Body of pancreas (tissue), 4 donors: ENCODE measurements at regions not wholly inside any gene's neighbourhood (a gene's known extent, or its start where the extent isn't known, plus 50 kb on each side); places are given as distances from the start of the nearest gene placed in this dataset.
A peak's percentile ranks its signal among the peaks of the same experiment; 100 is the strongest.

Experiments
- ATAC-seq: fragments of 150-250 bp; one replicate; pipeline ENCODE4 v1.9.1; 2016
- DNase-seq, 4 donors: peaks; one replicate each; pipeline ENCODE4 v3.0.0-alpha.2; 2019
- H3K27ac ChIP-seq, 4 donors: fragments of 200-600 bp; sonication (generic); 1 replicate in 3 of 4; 2 replicates in 1 of 4; pipeline versions ENCODE4 v1.5.1 to v1.6.1; 2016 to 2019; ENCODE audit warnings: mild to moderate bottlenecking in 1 of 4, mixed read lengths in 1 of 4, moderate library complexity in 1 of 4
- H3K27me3 ChIP-seq, 2 donors: fragments of 200-600 bp; sonication (generic); one replicate each; pipeline ENCODE4 v1.6.0; 2016; ENCODE audit warnings: mild to moderate bottlenecking in 1 of 2
- H3K36me3 ChIP-seq, 2 donors: fragments of 200-600 bp; sonication (generic); replicated peaks in 1 of 2; 2 replicates each; pipeline ENCODE4 v1.5.1; 2016; ENCODE audit warnings: low read depth in 2 of 2; ENCODE audit not compliant: insufficient read depth in 1 of 2
- H3K4me1 ChIP-seq: fragments of 200-600 bp; sonication (generic); one replicate; pipeline ENCODE4 v1.6.0; 2016
- H3K4me3 ChIP-seq, 2 donors: fragments of 200-600 bp; sonication (generic); 1 replicate in 1 of 2; 2 replicates in 1 of 2; pipeline ENCODE4 v1.5.1; 2016 to 2019
- H3K9me3 ChIP-seq, 3 donors: fragments of 200-600 bp; sonication (generic); 1 replicate in 2 of 3; 2 replicates in 1 of 3; pipeline ENCODE4 v1.5.1; 2016
- CTCF ChIP-seq, 7 experiments: fragments of 450-650 bp in 4 of 7; fragments of 200-600 bp in 3 of 7; sonication (generic) in 3 of 7; IDR thresholded peaks; one replicate each; pipeline ENCODE4 v1.5.1; 2016 to 2019; ENCODE audit warnings: antibody characterized with exemption in 7 of 7
- POLR2A ChIP-seq, 3 donors: fragments of 450-650 bp; IDR thresholded peaks; one replicate each; pipeline ENCODE4 v1.6.1; 2016; ENCODE audit warnings: antibody characterized with exemption in 3 of 3, mild to moderate bottlenecking in 2 of 3
- WGBS, 2 donors: methylation state at CpG; one replicate each; pipeline ENCODE4 v1.1.5; 2017; 5-methylcytosine and 5-hydroxymethylcytosine counted together
- intact Hi-C: fragments of 100-400 bp; cut with DNase I; formaldehyde crosslinking; loops from one replicate; pipeline ENCODE4 v1.15.1; 2023

- no peaks in the 10 kb centered on the region for H3K36me3 ChIP-seq
- DNase-seq (no peak), ATAC-seq (no peak)
- H3K4me3 ChIP-seq = no peak overlapping the region
- 35 to 58% methylated on average over 1 of the region's 1 CpG for WGBS, 2 donors
- no peaks in the 10 kb centered on the region for H3K9me3 ChIP-seq
- TF ChIP-seq POLR2A (IDR thresholded peaks at IDR 0.05) = no peak
- TF ChIP-seq CTCF (IDR thresholded peaks at IDR 0.05) = no peak
- H3K27me3 ChIP-seq = no peaks in the 10 kb centered on the region
- H3K4me1 ChIP-seq = peaks cover 7% of the 10 kb centered on the region
- intact Hi-C loops = no loop called here
- no peak overlapping the region for H3K27ac ChIP-seq
Observed at GRCh38 chr7:27032839-27033238, 63.0 kb downstream of the HOXA1 start.

DNA sequence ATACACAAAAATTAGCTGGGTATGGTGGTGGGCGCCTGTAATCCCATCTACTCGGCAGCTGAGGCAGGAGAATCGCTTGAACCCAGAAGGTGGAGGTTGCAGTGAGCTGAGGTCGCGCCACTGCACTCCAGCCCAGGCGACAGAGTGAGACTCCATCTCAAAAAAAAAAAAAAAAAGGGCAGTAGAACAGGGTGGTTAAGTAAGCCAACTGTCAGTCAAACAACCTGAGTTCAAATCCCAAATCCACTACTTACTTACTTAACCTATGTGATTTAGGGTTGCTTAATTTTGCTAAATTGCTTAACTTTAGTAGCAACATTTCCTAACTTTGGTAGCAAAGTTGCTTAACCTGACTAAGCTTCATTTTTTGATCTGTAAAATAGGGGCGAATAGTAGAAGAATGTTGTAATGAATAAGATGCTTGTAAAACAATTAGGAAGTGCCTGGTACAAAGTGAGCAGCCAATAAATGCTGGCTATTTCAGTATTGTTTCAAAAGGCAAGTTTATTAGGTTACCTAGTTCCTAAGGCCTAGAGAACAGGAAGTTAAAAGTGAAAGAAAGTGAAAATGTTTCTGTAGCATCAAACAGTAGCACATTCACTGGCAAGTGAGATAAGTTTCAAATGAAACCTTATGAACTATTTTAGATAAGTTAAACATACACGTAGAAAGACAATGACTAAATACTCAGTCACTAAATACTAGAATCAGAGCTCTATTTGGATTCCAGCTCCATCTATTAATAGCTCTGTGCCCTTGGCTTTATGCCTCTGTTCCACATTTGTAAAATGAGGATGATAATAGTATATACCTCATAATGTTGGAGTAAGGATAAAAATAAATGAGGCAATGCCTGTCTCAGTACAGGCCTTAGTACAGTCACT, 64.3 kb downstream of the HOXA1 start:
- H3K27ac ChIP-seq = peak overlapping the region in 2 of 4 donors; percentile 31 to 32

GRCh38 chr7:27030393-27031050, 65.3 kb downstream of the HOXA1 start:
- ATAC-seq (no peak), DNase-seq (no peak)
- H3K4me3 ChIP-seq = no peak overlapping the region
- intact Hi-C loops = no loop called here
- WGBS, 2 donors = 93 to 96% methylated on average over 7 of the region's 7 CpGs
- H3K9me3 ChIP-seq = no peaks in the 10 kb centered on the region
- H3K27me3 ChIP-seq = no peaks in the 10 kb centered on the region
- H3K4me1 ChIP-seq = peaks cover 7% of the 10 kb centered on the region
- H3K27ac ChIP-seq = no peak overlapping the region
- TF ChIP-seq CTCF (IDR thresholded peaks at IDR 0.05) = no peak
- TF ChIP-seq POLR2A (IDR thresholded peaks at IDR 0.05) = no peak
- H3K36me3 ChIP-seq = no peaks in the 10 kb centered on the region

More for the DNA sequence above, 64.3 kb downstream of the HOXA1 start:
- Histone ChIP-seq H3K4me3 (no peak overlapping the region), H3K36me3 (no peaks in the 10 kb centered on the region), H3K4me1 (peaks cover 7% of the 10 kb centered on the region), H3K27me3 (no peaks in the 10 kb centered on the region), H3K9me3 (no peaks in the 10 kb centered on the region)
- DNase-seq (no peak), ATAC-seq (peak; percentile 55)
- intact Hi-C loops = no loop called here
- WGBS, 2 donors = 74 to 78% methylated on average over 8 of the region's 8 CpGs
- TF ChIP-seq POLR2A (IDR thresholded peaks at IDR 0.05) (no peak), CTCF (IDR thresholded peaks at IDR 0.05) (no peak)

DNA sequence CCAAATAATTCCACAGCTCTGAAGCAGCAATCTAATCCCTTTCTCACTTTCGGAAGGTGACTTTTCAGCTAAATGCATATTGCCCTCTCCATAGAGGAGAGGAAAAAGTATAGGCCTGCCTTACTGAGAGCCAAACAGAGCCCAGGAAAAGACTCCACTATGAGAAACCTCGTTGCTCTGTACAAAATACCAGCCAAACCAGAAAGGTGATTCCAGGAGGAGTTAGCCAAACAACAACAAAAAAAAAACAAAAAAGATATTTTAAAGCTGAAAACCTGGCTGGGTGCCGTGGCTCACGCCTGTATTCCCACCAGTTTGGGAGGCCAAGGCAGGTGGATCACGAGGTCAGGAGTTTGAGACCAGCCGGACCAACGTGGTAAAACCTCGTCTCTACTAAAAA, 70.5 kb downstream of the HOXA1 start:
- H3K36me3 ChIP-seq = no peaks in the 10 kb centered on the region
- intact Hi-C loops = no loop called here
- 56 to 63% methylated on average over 8 of the region's 8 CpGs for WGBS, 2 donors
- DNase-seq (no peak), ATAC-seq (no peak)
- no peak for TF ChIP-seq POLR2A (IDR thresholded peaks at IDR 0.05)
- no peak for TF ChIP-seq CTCF (IDR thresholded peaks at IDR 0.05)
- H3K4me3 ChIP-seq = no peak overlapping the region
- no peaks in the 10 kb centered on the region for H3K9me3 ChIP-seq
- H3K27ac ChIP-seq = no peak overlapping the region
- no peaks in the 10 kb centered on the region for H3K4me1 ChIP-seq
- H3K27me3 ChIP-seq = no peaks in the 10 kb centered on the region
